ENCODE measurements at regions not wholly inside any gene's neighbourhood (a gene's known extent, or its start where the extent isn't known, plus 50 kb on each side); places are given as distances from the start of the nearest gene placed in this dataset.

DNA sequence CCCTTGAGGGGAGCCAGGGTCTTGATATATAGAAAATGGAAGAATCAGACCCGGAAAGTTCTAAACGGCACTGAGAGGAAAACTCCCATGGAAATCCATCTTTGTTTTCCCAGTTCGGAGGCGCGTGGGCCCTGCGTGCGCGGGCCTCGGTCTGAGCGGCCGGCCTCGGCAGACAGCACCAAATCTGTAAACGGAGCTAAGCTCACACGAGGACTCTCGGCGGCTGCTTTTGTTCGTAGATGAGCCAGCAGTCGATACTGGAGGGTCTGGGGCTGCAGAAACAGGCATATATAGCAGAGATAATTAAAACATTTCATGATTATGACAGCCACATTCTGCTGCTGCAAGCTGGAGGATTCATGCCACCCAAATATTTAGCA, 68.5 kb upstream of the PPARA start:
- intact Hi-C loops (cut with micrococcal nuclease; ENCODE audit: unreplicated experiment), result no loop called here
- H3K79me2 ChIP-seq (ENCODE audit: insufficient read depth, low read depth, low read length), result no peaks in the 10 kb centered on the region
- H3K36me3 ChIP-seq (ENCODE audit: insufficient read depth, low read length), result no peaks in the 10 kb centered on the region
- no peak overlapping the region for H3K4me2 ChIP-seq (ENCODE audit: low read length)
- no peaks in the 10 kb centered on the region for H3K9me3 ChIP-seq (ENCODE audit: low read length)
- no peaks in the 10 kb centered on the region for H3K4me1 ChIP-seq (ENCODE audit: insufficient read depth, low read length, poor library complexity, severe bottlenecking)
- no peak overlapping the region for H3K4me3 ChIP-seq (ENCODE audit: low read depth, low read length, poor library complexity, severe bottlenecking)
- no peak overlapping the region for H2AFZ ChIP-seq (ENCODE audit: low read length)
- no peak overlapping the region for H3K27ac ChIP-seq (ENCODE audit: low read depth, low read length, poor library complexity, severe bottlenecking)
- CTCF ChIA-PET (ENCODE audit: unreplicated experiment), result no interaction called here
- no peaks in the 10 kb centered on the region for H3K9me2 ChIP-seq (ENCODE audit: insufficient read depth, low read length)
- POLR2A ChIA-PET, result interaction anchor here (0.7 kb wide), 1 partner anchor 134 kb away, joined by 3 read pairs; no protein-coding TSS in a partner anchor
- H4K20me1 ChIP-seq (ENCODE audit: insufficient read depth, low read length), result no peaks in the 10 kb centered on the region
- no TSS peak for BruUV-seq (replicated peaks)
- no peak for DNase-seq (ENCODE audit: low spot score)
- no peak for TF ChIP-seq CTCF (conservative IDR thresholded peaks at IDR 0.05; ENCODE audit: low read length)
- no peak for TF ChIP-seq EZH2phosphoT487 (IDR thresholded peaks at IDR 0.05; ENCODE audit: borderline replicate concordance, low read depth, low read length)

DNA sequence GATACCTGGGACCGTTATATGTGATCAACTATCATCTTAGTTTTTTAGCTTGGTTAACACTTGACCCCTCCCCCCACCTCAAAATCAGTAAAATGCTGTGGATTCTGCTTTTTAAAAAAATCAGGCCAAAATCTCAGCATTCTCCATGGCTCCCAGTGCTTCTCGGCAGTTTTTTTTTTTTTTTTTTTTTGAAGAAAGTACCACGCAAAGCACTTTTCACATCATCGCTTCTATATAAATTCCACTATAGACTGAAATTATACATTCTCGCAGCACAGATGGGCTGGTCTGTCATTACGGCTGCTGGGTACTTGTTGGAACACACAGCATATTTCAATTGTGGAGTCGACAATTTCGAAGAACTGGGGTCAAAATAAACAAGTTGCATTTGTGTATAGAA, 67.7 kb upstream of the PPARA start:
- Histone ChIP-seq H3K4me2 (ENCODE audit: low read length) (no peak overlapping the region), H3K9me2 (ENCODE audit: insufficient read depth, low read length) (no peaks in the 10 kb centered on the region), H3K27ac (ENCODE audit: low read depth, low read length, poor library complexity, severe bottlenecking) (no peak overlapping the region), H3K9me3 (ENCODE audit: low read length) (no peaks in the 10 kb centered on the region), H4K20me1 (ENCODE audit: insufficient read depth, low read length) (no peaks in the 10 kb centered on the region), H3K36me3 (ENCODE audit: insufficient read depth, low read length) (no peaks in the 10 kb centered on the region), H2AFZ (ENCODE audit: low read length) (no peak overlapping the region), H3K4me1 (ENCODE audit: insufficient read depth, low read length, poor library complexity, severe bottlenecking) (no peaks in the 10 kb centered on the region), H3K4me3 (ENCODE audit: low read depth, low read length, poor library complexity, severe bottlenecking) (no peak overlapping the region), H3K79me2 (ENCODE audit: insufficient read depth, low read depth, low read length) (no peaks in the 10 kb centered on the region)
- intact Hi-C loops (cut with micrococcal nuclease; ENCODE audit: unreplicated experiment), result no loop called here
- ChIA-PET POLR2A (interaction anchor here (0.7 kb wide), 1 partner anchor 135 kb away, joined by 3 read pairs; no protein-coding TSS in a partner anchor), CTCF (ENCODE audit: unreplicated experiment) (no interaction called here)
- no peak for TF ChIP-seq EZH2phosphoT487 (IDR thresholded peaks at IDR 0.05; ENCODE audit: borderline replicate concordance, low read depth, low read length)
- no peak for TF ChIP-seq CTCF (conservative IDR thresholded peaks at IDR 0.05; ENCODE audit: low read length)
- DNase-seq (ENCODE audit: low spot score), result no peak
- BruUV-seq (replicated peaks), result TSS peak; percentile 55

DNA sequence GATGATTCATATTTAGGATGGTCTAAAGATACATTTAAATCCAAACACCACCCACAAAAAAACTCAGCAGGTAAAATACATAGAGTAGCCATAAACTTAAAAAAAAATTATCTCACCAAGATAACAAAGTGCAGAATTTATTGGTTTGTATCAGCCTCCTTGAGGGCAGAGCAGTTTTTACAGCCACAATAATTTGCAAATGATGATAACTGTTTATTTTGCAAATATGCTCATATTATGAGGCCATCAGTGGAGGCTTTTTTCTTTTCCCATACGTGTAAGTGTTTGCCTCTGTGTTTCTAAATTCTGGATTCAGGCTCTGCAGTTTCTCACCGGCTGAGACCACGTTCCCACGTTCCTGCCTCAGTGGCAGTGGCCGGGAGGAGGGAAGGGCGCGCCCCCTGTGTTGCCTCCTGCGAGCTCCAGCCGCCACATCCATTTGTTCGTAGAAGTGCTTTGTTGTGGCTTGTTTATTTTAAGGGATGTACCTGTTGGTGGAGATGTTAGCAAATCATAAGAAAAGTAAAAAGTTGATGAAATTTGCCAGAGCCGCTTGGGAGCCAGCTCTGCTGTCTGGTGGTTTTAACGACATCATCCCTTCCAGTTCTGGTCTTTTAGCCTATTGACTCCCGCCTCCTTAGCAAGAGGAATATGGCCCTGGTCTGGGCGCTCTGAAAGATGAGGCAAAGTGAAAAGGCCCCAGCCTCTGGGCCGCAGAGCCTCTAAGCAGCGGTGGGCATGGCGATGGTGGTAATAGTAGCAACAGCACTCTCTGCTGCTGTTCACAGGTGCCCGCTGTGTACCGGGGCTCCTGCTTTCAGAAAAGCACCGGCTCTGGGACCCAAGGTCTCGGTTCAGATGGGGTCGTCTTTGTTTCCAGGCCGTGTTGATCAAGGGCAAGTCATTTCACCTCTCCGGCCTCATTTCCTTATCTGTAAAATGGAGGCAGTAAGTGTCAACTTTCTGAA, 66.7 kb upstream of the PPARA start:
- no peak overlapping the region for H2AFZ ChIP-seq (ENCODE audit: low read length)
- intact Hi-C loops (cut with micrococcal nuclease; ENCODE audit: unreplicated experiment), result no loop called here
- H3K9me3 ChIP-seq (ENCODE audit: low read length), result no peaks in the 10 kb centered on the region
- no peaks in the 10 kb centered on the region for H4K20me1 ChIP-seq (ENCODE audit: insufficient read depth, low read length)
- no peaks in the 10 kb centered on the region for H3K79me2 ChIP-seq (ENCODE audit: insufficient read depth, low read depth, low read length)
- TF ChIP-seq CTCF (conservative IDR thresholded peaks at IDR 0.05; ENCODE audit: low read length) (no peak), EZH2phosphoT487 (IDR thresholded peaks at IDR 0.05; ENCODE audit: borderline replicate concordance, low read depth, low read length) (no peak)
- no TSS peak for BruUV-seq (replicated peaks)
- POLR2A ChIA-PET, result no interaction called here
- no peak overlapping the region for H3K27ac ChIP-seq (ENCODE audit: low read depth, low read length, poor library complexity, severe bottlenecking)
- H3K9me2 ChIP-seq (ENCODE audit: insufficient read depth, low read length), result no peaks in the 10 kb centered on the region
- DNase-seq (ENCODE audit: low spot score), result no peak
- H3K4me3 ChIP-seq (ENCODE audit: low read depth, low read length, poor library complexity, severe bottlenecking), result no peak overlapping the region
- no peaks in the 10 kb centered on the region for H3K36me3 ChIP-seq (ENCODE audit: insufficient read depth, low read length)
- CTCF ChIA-PET (ENCODE audit: unreplicated experiment), result no interaction called here
- no peak overlapping the region for H3K4me2 ChIP-seq (ENCODE audit: low read length)
- no peaks in the 10 kb centered on the region for H3K4me1 ChIP-seq (ENCODE audit: insufficient read depth, low read length, poor library complexity, severe bottlenecking)

Data from OCI-LY7 (cell line).